HK-2 (cell line): ENCODE measurements at regions not wholly inside any gene's neighbourhood (a gene's known extent, or its start where the extent isn't known, plus 50 kb on each side); places are given as distances from the start of the nearest gene placed in this dataset.

ENCODE experiments used
- DNase-seq: peaks from one replicate; pipeline ENCODE4 v3.0.0-alpha.2; 2018; ENCODE audit not compliant: unreplicated experiment

DNA sequence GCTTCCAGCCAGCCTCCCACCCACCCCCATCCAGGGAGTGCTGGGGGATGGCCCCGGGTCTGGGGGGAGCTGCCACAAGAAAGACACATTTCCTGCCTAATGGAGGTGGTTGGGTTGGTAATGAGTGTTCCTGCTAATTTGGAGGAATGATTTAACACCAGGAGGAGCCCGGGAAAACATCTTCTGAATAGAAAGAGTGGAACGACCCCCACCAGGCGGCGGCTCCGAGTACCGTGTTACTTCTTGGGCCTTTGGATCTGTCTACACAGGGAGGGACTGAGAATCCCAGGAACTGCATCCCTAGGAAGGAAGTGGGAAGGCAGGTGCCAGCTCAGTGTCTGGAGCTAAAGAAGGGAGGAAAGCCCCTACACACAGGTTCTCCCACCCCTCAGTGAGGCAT, 64.6 kb downstream of the TSPAN17 start:
- DNase-seq: no peak

- no peak for DNase-seq
These were observed 65.4 kb downstream of the TSPAN17 start for GRCh38 chr5:176712546-176713304.

DNA sequence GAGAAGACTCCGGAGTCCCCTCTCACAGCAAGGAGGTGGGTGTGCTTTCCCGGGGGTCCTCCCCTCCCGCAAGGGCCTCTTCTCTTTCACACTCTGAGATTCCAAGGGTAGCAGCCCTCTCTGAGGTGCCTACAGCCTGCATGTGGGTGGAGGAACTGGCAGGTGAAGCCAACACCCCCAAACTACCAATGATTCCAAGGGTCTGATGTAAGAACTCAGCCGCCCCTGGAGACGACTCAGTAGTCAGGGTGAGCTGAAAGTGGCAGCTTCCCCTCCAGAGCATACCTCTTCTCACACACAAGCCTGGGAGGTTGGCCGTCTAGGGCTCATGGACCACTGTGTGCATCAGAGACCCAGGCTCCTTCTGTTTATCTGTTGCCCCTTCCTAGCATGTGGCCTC, 66.1 kb downstream of the TSPAN17 start:
- DNase-seq: no peak

- no peak for DNase-seq
These were observed 66.8 kb downstream of the TSPAN17 start for GRCh38 chr5:176714067-176714466.

DNA sequence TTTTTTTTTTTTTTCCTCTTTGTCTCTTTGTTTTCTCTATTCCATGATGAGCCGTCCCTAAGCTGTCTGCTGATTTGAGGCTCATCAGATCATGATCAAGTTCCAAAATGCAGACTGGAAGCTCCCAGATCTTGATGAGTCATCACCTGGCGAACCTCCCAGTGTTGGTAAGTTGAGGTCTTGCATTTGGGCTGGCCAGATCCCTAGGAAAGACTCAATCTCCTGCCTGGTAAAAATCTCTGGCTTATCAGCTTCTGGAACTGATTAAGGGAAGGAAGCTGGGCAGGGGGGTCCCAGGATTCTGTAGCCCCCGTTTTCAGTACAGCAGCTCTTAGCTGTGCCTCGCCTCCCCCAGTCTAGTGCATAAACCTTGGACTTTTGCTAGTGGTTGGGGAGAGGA, 69.0 kb downstream of the TSPAN17 start:
- DNase-seq: no peak

DNA sequence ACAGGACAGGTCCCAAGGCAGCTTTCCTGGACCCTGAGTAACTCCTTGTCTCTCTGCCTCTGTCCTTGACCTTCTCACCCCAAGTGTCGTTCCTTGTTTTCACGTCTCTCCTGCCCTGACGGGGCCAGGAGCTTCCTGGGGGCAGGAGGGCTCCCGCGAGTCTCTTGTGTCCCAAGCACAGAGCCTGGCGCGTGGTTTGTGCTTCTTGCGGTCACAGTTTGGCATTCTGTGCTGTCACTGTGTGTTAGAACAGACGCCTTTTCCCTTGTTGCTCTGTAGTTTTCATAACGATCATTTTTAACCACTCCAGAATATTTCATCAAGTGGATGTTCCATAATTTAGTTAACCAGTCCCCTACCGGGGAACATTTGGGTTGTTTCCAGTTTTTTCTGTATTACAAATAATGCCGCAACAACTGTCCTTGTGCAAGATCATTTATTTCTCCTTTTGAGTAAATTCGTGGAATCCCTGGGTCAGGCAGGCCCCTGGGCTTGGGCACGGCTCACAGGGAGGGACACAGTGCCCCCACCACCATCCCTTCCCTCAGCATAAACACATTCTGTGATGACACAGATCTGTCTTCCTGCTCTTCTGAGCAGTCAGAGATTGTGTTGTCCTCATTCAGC, 71.9 kb downstream of the TSPAN17 start:
- no peak for DNase-seq

GRCh38 chr5:176721509-176721908, 74.2 kb downstream of the TSPAN17 start:
- DNase-seq: no peak

GRCh38 chr5:176722757-176723156, 75.5 kb downstream of the TSPAN17 start:
- no peak for DNase-seq

GRCh38 chr5:176723440-176723839, 76.2 kb downstream of the TSPAN17 start:
- no peak for DNase-seq

DNA sequence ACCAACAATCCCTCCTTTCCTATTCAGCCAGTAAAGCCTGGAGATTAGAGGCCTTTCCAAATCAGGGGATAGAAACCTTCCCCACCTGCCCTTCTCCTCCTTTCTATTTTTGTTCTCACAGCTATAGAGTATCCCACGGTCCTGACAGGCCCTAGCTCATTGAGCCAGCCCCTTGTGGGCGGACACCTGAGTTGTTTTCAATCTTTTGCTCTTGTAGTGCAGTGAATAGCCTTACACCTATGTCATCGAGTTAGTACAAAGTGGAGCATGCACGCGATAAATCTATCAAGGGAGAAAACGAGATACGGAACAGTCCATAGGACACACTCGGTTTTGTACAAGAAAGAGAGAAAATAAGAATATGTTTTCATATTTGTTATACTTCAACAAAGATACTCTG, 77.2 kb downstream of the TSPAN17 start:
- DNase-seq: no peak

DNA sequence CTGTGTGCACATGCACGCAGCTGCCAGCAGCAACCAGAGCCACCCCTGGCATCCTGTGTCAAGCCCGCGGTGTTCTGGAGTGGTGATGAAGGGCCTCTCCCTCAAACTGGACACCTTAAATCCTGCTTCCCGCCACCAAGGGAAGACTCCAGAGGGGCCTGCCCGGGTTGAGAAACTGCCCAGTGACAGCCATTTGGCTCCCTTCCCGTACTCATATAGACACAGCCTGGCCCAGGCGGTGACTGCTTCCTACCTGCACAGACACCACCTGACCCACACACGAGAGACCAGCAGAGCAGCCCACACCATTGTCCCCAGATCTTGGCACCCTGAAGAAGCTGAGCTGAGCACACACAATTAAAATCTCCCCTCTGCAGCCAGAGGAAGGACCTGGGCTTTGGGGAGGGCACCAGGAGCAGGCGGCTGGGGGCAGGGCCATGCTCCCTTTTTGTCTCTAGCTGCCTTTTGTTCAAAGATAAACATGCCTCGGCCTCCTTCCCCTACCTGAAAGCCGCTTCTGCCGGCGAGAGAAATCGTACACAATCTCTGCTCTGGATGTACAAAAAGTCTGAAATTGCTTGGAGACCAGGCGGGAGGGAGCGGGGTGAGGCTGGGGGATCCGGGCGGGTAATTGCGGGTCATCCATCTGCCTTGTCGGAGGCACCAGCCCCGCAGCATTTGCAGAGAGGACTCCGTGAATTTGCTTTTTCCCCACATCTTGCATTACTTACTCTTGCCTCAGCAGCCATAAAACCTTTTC, 78.4 kb downstream of the TSPAN17 start:
- DNase-seq: no peak

DNA sequence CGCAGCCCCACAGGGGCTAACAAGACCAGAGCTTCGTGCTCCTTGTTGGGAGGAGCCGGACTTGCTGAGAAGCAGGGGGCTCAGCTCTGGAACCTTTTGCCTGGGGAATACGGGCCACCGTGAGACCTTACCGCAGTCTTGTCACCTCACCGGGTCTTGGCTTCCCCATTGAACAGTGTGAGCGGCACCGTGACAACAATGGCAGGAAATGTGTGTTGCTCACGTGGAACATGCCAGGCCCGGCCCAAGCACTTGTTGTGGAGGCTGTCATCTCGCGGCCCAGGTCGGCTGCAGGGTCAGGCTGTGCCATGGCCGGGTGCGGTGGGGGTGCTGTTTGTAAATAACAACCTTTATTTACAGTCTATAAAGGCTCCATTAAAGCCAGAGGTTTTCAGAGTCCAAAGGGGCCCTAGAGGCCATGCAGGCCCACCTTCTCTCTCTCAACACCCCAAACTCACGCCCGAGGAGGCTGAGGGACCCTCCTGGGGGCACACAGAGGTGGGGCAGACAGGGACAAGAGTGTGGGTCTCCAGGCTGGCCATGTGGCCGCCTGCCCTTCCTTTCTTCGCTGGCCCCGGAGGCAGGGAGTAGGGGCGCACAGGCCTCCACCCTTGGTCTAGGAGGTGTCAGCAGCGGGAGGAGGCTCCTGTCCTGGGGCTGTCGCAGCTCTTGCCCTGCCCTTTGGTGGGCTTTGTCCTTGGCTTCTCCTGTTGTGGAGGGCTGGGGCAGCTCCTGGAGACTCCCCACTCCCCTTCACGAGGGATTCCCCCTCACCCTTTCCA, 79.7 kb downstream of the TSPAN17 start:
- no peak for DNase-seq

DNA sequence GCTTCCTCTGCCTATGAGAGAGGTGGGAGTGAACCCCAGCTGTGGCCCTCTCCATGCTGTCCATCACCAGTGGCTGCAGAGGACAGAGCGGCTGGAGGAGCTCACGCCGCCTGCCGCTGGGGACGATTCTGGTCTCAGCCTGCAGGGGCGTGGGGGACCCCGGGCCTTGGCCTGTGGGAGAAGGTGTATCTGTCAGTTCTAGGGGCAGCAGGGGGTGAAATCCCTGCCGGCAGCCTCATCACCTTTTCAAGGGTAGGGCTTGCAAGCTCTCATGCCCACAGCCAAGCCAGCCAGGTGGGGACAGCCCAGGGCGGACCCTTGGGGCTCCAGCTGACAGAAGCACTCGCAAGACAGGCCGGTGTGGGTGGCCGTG, 80.2 kb downstream of the TSPAN17 start:
- no peak for DNase-seq

DNA sequence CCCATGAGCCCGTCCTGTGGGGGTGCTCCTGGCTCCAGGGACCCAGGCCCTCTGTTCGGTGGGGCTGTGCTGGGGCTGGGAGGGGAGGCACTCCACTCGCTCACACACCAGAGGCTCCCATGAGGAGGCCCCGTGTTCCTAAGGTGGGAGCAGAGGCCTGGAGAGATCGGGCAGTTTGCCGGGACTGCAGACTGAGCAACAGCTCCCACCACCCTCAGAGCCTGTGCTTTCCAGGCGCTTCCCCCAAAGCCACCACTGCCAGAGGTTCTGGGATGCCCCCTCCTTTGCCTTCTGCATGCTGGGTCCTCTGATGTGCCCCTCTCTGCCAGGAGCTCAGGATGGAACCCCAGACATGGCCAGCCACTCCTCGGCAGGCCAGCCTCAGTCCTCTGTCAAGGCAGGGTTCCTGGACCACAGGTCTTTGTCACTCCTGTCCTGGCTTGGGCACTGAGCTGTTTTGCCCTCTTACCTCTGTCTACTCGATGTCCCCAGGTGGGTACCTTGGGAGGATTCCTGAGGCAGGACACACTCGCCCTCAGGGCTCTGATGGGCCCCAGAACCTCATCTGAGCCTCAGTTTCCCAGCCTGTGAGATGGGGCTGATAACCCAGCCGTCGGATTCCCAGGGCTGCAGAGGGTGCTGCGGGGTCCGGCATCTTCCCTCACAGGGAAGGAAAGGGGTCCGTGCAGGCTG, 80.8 kb downstream of the TSPAN17 start:
- no peak for DNase-seq

DNA sequence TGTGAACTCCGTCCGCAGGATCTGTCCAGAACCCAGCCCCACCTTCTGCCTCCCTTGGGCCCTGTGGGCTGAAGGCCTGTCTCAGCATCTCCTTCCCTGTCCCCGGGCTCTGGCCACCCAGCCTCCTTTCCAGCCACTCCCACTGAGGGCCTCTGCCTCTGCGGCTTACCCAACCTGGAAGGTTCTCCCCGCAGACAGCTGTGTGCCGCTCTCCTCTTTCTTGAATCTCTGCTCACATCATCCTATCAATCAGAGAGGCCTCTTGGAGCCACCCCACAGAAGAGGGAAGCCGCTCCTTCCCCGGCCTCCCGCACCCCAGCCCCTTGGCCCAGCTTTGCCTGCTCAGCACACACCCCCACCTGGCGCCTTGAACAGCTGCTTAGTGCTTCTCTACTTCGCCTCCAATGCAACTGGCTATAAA, 81.5 kb upstream of the UNC5A start:
- no peak for DNase-seq

DNA sequence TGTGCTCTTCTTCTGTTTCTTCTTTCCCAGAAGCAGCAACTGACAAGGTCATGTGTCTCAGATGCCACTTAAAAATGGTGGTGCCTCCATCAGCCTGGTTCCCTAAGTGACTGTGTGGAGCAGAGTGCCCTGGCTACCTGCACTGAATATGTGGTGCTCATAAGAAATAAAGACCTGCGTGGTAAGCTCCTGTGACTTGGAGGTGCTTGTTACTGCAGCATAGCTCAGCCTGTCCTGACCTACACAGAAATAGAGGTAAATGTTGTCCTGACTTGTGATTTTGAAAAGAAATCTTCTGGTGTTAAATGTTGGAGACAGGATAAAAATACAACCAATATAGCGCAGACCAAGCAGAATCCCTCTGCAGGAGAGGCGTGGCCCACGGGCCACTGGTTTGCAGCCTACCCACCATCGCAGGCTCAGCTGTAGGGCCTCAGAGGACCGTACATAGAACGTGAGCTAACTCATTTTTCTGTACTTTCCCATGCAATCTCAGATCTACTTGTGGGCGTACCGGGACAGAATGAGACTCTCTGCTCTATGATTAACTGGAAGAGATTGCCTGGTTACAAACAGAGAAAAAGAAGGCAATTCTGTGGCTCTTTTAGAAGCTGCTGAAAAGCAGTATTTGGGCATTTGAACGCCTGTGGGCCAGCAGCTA, 79.4 kb upstream of the UNC5A start:
- no peak for DNase-seq

GRCh38 chr5:176731506-176732160, 78.7 kb upstream of the UNC5A start:
- DNase-seq: no peak

GRCh38 chr5:176732306-176732705, 78.1 kb upstream of the UNC5A start:
- DNase-seq: no peak

GRCh38 chr5:176732736-176733405, 77.5 kb upstream of the UNC5A start:
- DNase-seq: no peak
